ENCODE measurements at regions not wholly inside any gene's neighbourhood (a gene's known extent, or its start where the extent isn't known, plus 50 kb on each side); places are given as distances from the start of the nearest gene placed in this dataset.

- TF ChIP-seq GATA2 (IDR thresholded peaks at IDR 0.05; ENCODE audit: low read depth, low read length) (no peak), GATA3 (IDR thresholded peaks at IDR 0.05; ENCODE audit: low read depth, low read length) (no peak)
These were observed 177.3 kb downstream of the ADAMTS15 start for GRCh38 chr11:130625578-130626306.

All from SH-SY5Y (cell line).